ENCODE measurements at regions not wholly inside any gene's neighbourhood (a gene's known extent, or its start where the extent isn't known, plus 50 kb on each side); places are given as distances from the start of the nearest gene placed in this dataset.
A peak's percentile ranks its signal among the peaks of the same experiment; 100 is the strongest.

DNA sequence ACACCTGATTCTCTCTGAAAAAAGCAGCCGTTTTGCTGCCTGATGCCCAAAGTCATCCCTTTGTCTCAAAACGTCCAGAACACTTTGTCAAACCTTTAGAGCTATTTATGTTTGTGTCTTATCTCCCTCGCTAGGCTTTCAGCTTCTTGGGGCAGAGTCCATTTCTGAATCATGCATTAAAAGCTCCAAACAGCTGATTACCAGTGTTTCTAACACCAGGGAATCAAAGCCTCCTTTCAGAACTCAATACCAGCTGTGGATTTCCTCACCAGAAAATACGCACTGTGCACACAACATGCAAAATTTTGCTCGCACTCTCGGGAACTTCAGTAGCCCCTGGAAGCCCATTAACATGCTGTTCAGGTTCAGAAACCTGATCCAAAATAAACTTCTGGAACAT is 333.3 kb downstream of the HACE1 start:
- TF ChIP-seq, protein P1, sequence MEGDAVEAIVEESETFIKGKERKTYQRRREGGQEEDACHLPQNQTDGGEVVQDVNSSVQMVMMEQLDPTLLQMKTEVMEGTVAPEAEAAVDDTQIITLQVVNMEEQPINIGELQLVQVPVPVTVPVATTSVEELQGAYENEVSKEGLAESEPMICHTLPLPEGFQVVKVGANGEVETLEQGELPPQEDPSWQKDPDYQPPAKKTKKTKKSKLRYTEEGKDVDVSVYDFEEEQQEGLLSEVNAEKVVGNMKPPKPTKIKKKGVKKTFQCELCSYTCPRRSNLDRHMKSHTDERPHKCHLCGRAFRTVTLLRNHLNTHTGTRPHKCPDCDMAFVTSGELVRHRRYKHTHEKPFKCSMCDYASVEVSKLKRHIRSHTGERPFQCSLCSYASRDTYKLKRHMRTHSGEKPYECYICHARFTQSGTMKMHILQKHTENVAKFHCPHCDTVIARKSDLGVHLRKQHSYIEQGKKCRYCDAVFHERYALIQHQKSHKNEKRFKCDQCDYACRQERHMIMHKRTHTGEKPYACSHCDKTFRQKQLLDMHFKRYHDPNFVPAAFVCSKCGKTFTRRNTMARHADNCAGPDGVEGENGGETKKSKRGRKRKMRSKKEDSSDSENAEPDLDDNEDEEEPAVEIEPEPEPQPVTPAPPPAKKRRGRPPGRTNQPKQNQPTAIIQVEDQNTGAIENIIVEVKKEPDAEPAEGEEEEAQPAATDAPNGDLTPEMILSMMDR (IDR thresholded peaks at IDR 0.05; ENCODE audit: borderline replicate concordance, extremely low read depth, insufficient read depth) = no peak
- FAIRE-seq = no peak
- no peak overlapping the region for H3K4me3 ChIP-seq (ENCODE audit: low read length in 3 of 3)
- no peaks in the 10 kb centered on the region for H3K36me3 ChIP-seq (ENCODE audit: control insufficient read depth in 2 of 3, insufficient read depth in 3 of 3, low read length in 3 of 3)
- H3K9ac ChIP-seq (ENCODE audit: low read length in 3 of 3) = no peak overlapping the region
- no peaks in the 10 kb centered on the region for H3K27me3 ChIP-seq (ENCODE audit: control insufficient read depth, insufficient read depth, low read length)
- no peaks in the 10 kb centered on the region for H3K9me3 ChIP-seq (ENCODE audit: control insufficient read depth in 2 of 3, insufficient read depth in 1 of 3, low read length in 3 of 3)
- no peak overlapping the region for H3K27ac ChIP-seq (ENCODE audit: low read depth in 2 of 2, low read length in 2 of 2)
- DNase-seq = no peak
- peaks cover 0 to 2% (median 0%) of the 10 kb centered on the region in 3 donors for H3K4me1 ChIP-seq (ENCODE audit: control insufficient read depth in 2 of 3, insufficient read depth in 2 of 3, low read depth in 1 of 3, low read length in 3 of 3)
- intact Hi-C loops (cut with DNase I) = no loop called here

- Histone ChIP-seq H3K27me3 (ENCODE audit: control insufficient read depth, insufficient read depth, low read length) (no peaks in the 10 kb centered on the region), H3K4me3 (ENCODE audit: low read length in 3 of 3) (peak overlapping the region; percentile 4 to 34 (median 26)), H3K9ac (ENCODE audit: low read length in 3 of 3) (no peak overlapping the region), H3K9me3 (ENCODE audit: control insufficient read depth in 2 of 3, insufficient read depth in 1 of 3, low read length in 3 of 3) (no peaks in the 10 kb centered on the region), H3K27ac (ENCODE audit: low read depth in 2 of 2, low read length in 2 of 2) (no peak overlapping the region), H3K36me3 (ENCODE audit: control insufficient read depth in 2 of 3, insufficient read depth in 3 of 3, low read length in 3 of 3) (no peaks in the 10 kb centered on the region), H3K4me1 (ENCODE audit: control insufficient read depth in 2 of 3, insufficient read depth in 2 of 3, low read depth in 1 of 3, low read length in 3 of 3) (peaks cover 0 to 2% (median 0%) of the 10 kb centered on the region in 3 donors)
- DNase-seq (peak; percentile 78 to 92 (median 80)), FAIRE-seq (peak; percentile 45)
- TF ChIP-seq, protein P1 (IDR thresholded peaks at IDR 0.05; ENCODE audit: borderline replicate concordance, extremely low read depth, insufficient read depth) = peak; percentile 80
- intact Hi-C loops (cut with DNase I) = no loop called here
These were observed 333.9 kb downstream of the HACE1 start for GRCh38 chr6:104525677-104526322.

- peaks cover 0 to 2% (median 0%) of the 10 kb centered on the region in 3 donors for H3K4me1 ChIP-seq (ENCODE audit: control insufficient read depth in 2 of 3, insufficient read depth in 2 of 3, low read depth in 1 of 3, low read length in 3 of 3)
- intact Hi-C loops (cut with DNase I) = no loop called here
- H3K36me3 ChIP-seq (ENCODE audit: control insufficient read depth in 2 of 3, insufficient read depth in 3 of 3, low read length in 3 of 3) = no peaks in the 10 kb centered on the region
- H3K27me3 ChIP-seq (ENCODE audit: control insufficient read depth, insufficient read depth, low read length) = no peaks in the 10 kb centered on the region
- no peak overlapping the region for H3K4me3 ChIP-seq (ENCODE audit: low read length in 3 of 3)
- H3K27ac ChIP-seq (ENCODE audit: low read depth in 2 of 2, low read length in 2 of 2) = no peak overlapping the region
- TF ChIP-seq, protein P1 (IDR thresholded peaks at IDR 0.05; ENCODE audit: borderline replicate concordance, extremely low read depth, insufficient read depth) = no peak
- no peak for DNase-seq
- no peaks in the 10 kb centered on the region for H3K9me3 ChIP-seq (ENCODE audit: control insufficient read depth in 2 of 3, insufficient read depth in 1 of 3, low read length in 3 of 3)
- no peak overlapping the region for H3K9ac ChIP-seq (ENCODE audit: low read length in 3 of 3)
- no peak for FAIRE-seq
These were observed 337.2 kb downstream of the HACE1 start for GRCh38 chr6:104522533-104522932.

GRCh38 chr6:104521176-104521575 is 338.5 kb downstream of the HACE1 start:
- TF ChIP-seq, protein P1 (IDR thresholded peaks at IDR 0.05; ENCODE audit: borderline replicate concordance, extremely low read depth, insufficient read depth) = no peak
- FAIRE-seq = no peak
- no peaks in the 10 kb centered on the region for H3K9me3 ChIP-seq (ENCODE audit: control insufficient read depth in 2 of 3, insufficient read depth in 1 of 3, low read length in 3 of 3)
- H3K36me3 ChIP-seq (ENCODE audit: control insufficient read depth in 2 of 3, insufficient read depth in 3 of 3, low read length in 3 of 3) = no peaks in the 10 kb centered on the region
- H3K9ac ChIP-seq (ENCODE audit: low read length in 3 of 3) = no peak overlapping the region
- H3K27me3 ChIP-seq (ENCODE audit: control insufficient read depth, insufficient read depth, low read length) = no peaks in the 10 kb centered on the region
- intact Hi-C loops (cut with DNase I) = no loop called here
- H3K4me1 ChIP-seq (ENCODE audit: control insufficient read depth in 2 of 3, insufficient read depth in 2 of 3, low read depth in 1 of 3, low read length in 3 of 3) = peaks cover 0 to under 1% (median 0%) of the 10 kb centered on the region in 3 donors
- H3K27ac ChIP-seq (ENCODE audit: low read depth in 2 of 2, low read length in 2 of 2) = no peak overlapping the region
- DNase-seq = no peak
- no peak overlapping the region for H3K4me3 ChIP-seq (ENCODE audit: low read length in 3 of 3)
